HepG2 (cell line): ENCODE measurements at regions not wholly inside any gene's neighbourhood (a gene's known extent, or its start where the extent isn't known, plus 50 kb on each side); places are given as distances from the start of the nearest gene placed in this dataset.
A peak's percentile ranks its signal among the peaks of the same experiment; 100 is the strongest.

Source experiments
- ATAC-seq: fragments of 200-7000 bp; cut with Tn5 transposase; 3 replicates; pipeline ENCODE4 v1.9.1; 2020; ENCODE audit warnings: mild to moderate bottlenecking, moderate library complexity
- BruUV-seq: library from RNA; stranded (reverse); fragments of 400-500 nt; replicated peaks from 2 replicates; lab custom pipeline; 2021; lab: Mats Ljungman, UMichigan
- CTCF ChIA-PET: fragments of 300-600 bp; formaldehyde crosslinking; extraction: SDS; loops from one replicate; lab custom pipeline; 2021; ENCODE audit warnings: low total read pairs, inconsistent platforms, low intra/inter-chr PET ratio; lab: Yijun Ruan, JAX
- POLR2A ChIA-PET: fragments of 350-600 bp; sonication (Branson Sonifier 250); formaldehyde crosslinking; loops from one replicate; lab custom pipeline; 2020; ENCODE audit warnings: antibody characterized with exemption, inconsistent platforms; lab: Yijun Ruan, JAX
- DNase-seq: peaks from one replicate; pipeline ENCODE4 v3.0.0-alpha.2; 2015; ENCODE audit warnings: low spot score
- FAIRE-seq: peaks from 3 replicates; lab custom pipeline; 2011; peaks lifted over from hg19 to GRCh38; lab: Jason Lieb, UNC
- H2AFZ ChIP-seq: one replicate; pipeline ENCODE4 v1.6.1; 2011; ENCODE audit warnings: low read length, inconsistent platforms
- H3K27ac ChIP-seq: fragments of 300-600 bp; 3 replicates; pipeline ENCODE4 v1.8.0; 2011; ENCODE audit warnings: mixed run types, mild to moderate bottlenecking, mixed read lengths, low read length, inconsistent platforms; ENCODE audit not compliant: insufficient read depth; ENCODE audit errors: extremely low read length
- H3K27me3 ChIP-seq, 2 experiments: fragments of 200-600 bp in 1 of 2; 2 replicates in 1 of 2; 3 replicates in 1 of 2; pipeline versions ENCODE4 v1.6.0 to v1.8.0; 2011; ENCODE audit warnings: low read length in 2 of 2, mild to moderate bottlenecking in 2 of 2, moderate library complexity in 2 of 2, inconsistent platforms in 1 of 2; ENCODE audit not compliant: insufficient read depth in 2 of 2, control insufficient read depth in 1 of 2
- H3K36me3 ChIP-seq, 2 experiments: fragments of 200-600 bp in 1 of 2; replicated peaks in 1 of 2; 2 replicates in 1 of 2; 3 replicates in 1 of 2; pipeline versions ENCODE4 v1.5.1 to v1.8.0; 2011; ENCODE audit warnings: low read length in 2 of 2, inconsistent platforms in 1 of 2; ENCODE audit not compliant: insufficient read depth in 2 of 2, control insufficient read depth in 1 of 2
- H3K4me1 ChIP-seq: 2 replicates; pipeline ENCODE4 v1.5.1; 2012; ENCODE audit warnings: low read length, inconsistent platforms; ENCODE audit not compliant: insufficient read depth
- H3K4me2 ChIP-seq: 2 replicates; pipeline ENCODE4 v1.6.0; 2011; ENCODE audit warnings: low read depth, low read length, inconsistent platforms
- H3K4me3 ChIP-seq, 3 experiments: fragments of 200-600 bp in 1 of 3; sonication (generic), shearing (Covaris generic) in 1 of 3; replicated peaks in 1 of 3; 2 replicates each; pipeline ENCODE4 v1.5.1; 2011 to 2016; ENCODE audit warnings: low read length in 3 of 3, inconsistent platforms in 2 of 3, low read depth in 2 of 3, mild to moderate bottlenecking in 2 of 3, control low read depth in 1 of 3, mixed read lengths in 1 of 3; ENCODE audit not compliant: insufficient read depth in 1 of 3
- H3K79me2 ChIP-seq: one replicate; pipeline ENCODE4 v1.6.1; 2011; ENCODE audit warnings: low read length, inconsistent platforms; ENCODE audit not compliant: insufficient read depth
- H3K9ac ChIP-seq: 2 replicates; pipeline ENCODE4 v1.6.0; 2011; ENCODE audit warnings: mild to moderate bottlenecking, low read depth, low read length, inconsistent platforms; ENCODE audit not compliant: insufficient read depth
- H3K9me3 ChIP-seq: 2 replicates; pipeline ENCODE4 v1.5.1; 2012; ENCODE audit warnings: mild to moderate bottlenecking, low read length
- H4K20me1 ChIP-seq: 2 replicates; pipeline ENCODE4 v1.6.0; 2011; ENCODE audit warnings: inconsistent platforms, mild to moderate bottlenecking, low read length, moderate library complexity; ENCODE audit not compliant: insufficient read depth
- RAD51 ChIP-seq: fragments of 450-650 bp; IDR thresholded peaks from 2 replicates; pipeline ENCODE4 v1.6.1; 2016; ENCODE audit warnings: borderline replicate concordance
- TAF1 ChIP-seq: sonication (generic); formaldehyde crosslinking; IDR thresholded peaks from 2 replicates; pipeline ENCODE4 v1.4.0; 2020; ENCODE audit warnings: missing genetic modification reagents
- ZNF629 ChIP-seq: sonication (generic); formaldehyde crosslinking; conservative IDR thresholded peaks from 2 replicates; pipeline ENCODE4 v1.5.0; 2020; ENCODE audit warnings: missing genetic modification reagents
- WGBS: methylation state at CpG from one replicate; pipeline ENCODE4 v1.1.6; 2017; ENCODE audit warnings: low lambda C conversion rate; 5-methylcytosine and 5-hydroxymethylcytosine counted together
- in situ Hi-C: cut with HindIII; loops from 2 replicates; pipeline ENCODE4 v1.10.0; 2017; ENCODE audit warnings: low pct_unique_long_range_greater_than_20kb; ENCODE audit not compliant: extremely low pct_ligation_motif_present
- intact Hi-C: fragments of 100-400 bp; cut with micrococcal nuclease; formaldehyde crosslinking; loops from one replicate; pipeline ENCODE4 v1.10.0; 2022; ENCODE audit not compliant: unreplicated experiment

- Histone ChIP-seq H3K4me1 (peaks cover 18% of the 10 kb centered on the region), H3K27ac (no peak overlapping the region), H3K4me3 (peak overlapping the region in 2 of 3 experiments; percentile 31 to 67; a peak in 2 of 6 replicates), H3K79me2 (no peaks in the 10 kb centered on the region), H3K4me2 (peak overlapping the region; percentile 83), H3K36me3 (no peaks in the 10 kb centered on the region), H2AFZ (no peak overlapping the region), H3K27me3 (peaks cover 6 to 49% of the 10 kb centered on the region in 2 experiments), H3K9me3 (no peaks in the 10 kb centered on the region), H3K9ac (no peak overlapping the region), H4K20me1 (no peaks in the 10 kb centered on the region)
- TF ChIP-seq RAD51 (peak; percentile 17; the same call in 1 of the 2 replicates), TAF1 (CRISPR knock-in tag) (no peak), ZNF629 (peak; percentile 58; the same call in 1 of the 2 replicates)
- no peak for DNase-seq
- CTCF ChIA-PET, result no interaction called here
- POLR2A ChIA-PET, result no interaction called here
- FAIRE-seq, result no peak
- ATAC-seq, result no peak
- intact Hi-C loops (no loop called here), in situ Hi-C loops (loop anchor here (10.0 kb wide), 1 partner anchor 421 kb away; no protein-coding TSS in a partner anchor)
- no TSS peak for BruUV-seq
- WGBS, result 29% methylated on average over 13 of the region's 15 CpGs
These were observed 50.0 kb upstream of the TRIM2 start for GRCh38 chr4:153154007-153154975.
